NCI-H82 (cell line): ENCODE measurements at regions not wholly inside any gene's neighbourhood (a gene's known extent, or its start where the extent isn't known, plus 50 kb on each side); places are given as distances from the start of the nearest gene placed in this dataset.
A peak's percentile ranks its signal among the peaks of the same experiment; 100 is the strongest.
"Not testable (repeated sequence)": the region's sequence is repeated elsewhere in the genome, so short reads cannot be mapped to it uniquely, and the experiment has no call there.

Source experiments
- DNase-seq: peaks from one replicate; lab custom pipeline; 2025; lab: John Stamatoyannopoulos, UW

- DNase-seq: no peak
Observed at GRCh38 chr16:52787709-52788108, 240.8 kb upstream of the TOX3 start.

GRCh38 chr16:52786091-52786490 lies 239.1 kb upstream of the TOX3 start:
- DNase-seq: no peak

GRCh38 chr16:52785653-52786052 lies 238.7 kb upstream of the TOX3 start:
- no peak for DNase-seq

- no peak for DNase-seq
Observed at GRCh38 chr16:52783616-52784015, 236.7 kb upstream of the TOX3 start.

- no peak for DNase-seq
Observed at GRCh38 chr16:52781005-52781630, 234.2 kb upstream of the TOX3 start.

- DNase-seq: peak; percentile 76
Observed at GRCh38 chr16:52773026-52773425, 226.1 kb upstream of the TOX3 start.

- DNase-seq: no peak
Observed at GRCh38 chr16:52770828-52771227, 223.9 kb upstream of the TOX3 start.

GRCh38 chr16:52758473-52758855 lies 211.5 kb upstream of the TOX3 start:
- no peak for DNase-seq

- DNase-seq: no peak
Observed at GRCh38 chr16:52757746-52758472, 211.0 kb upstream of the TOX3 start.

GRCh38 chr16:52756812-52757517 lies 210.0 kb upstream of the TOX3 start:
- DNase-seq: no peak

GRCh38 chr16:52755396-52755795 lies 208.5 kb upstream of the TOX3 start:
- no peak for DNase-seq

- no peak for DNase-seq
Observed at GRCh38 chr16:52751035-52751434, 204.1 kb upstream of the TOX3 start.

GRCh38 chr16:52748741-52749140 lies 201.8 kb upstream of the TOX3 start:
- no peak for DNase-seq

- DNase-seq: no peak
Observed at GRCh38 chr16:52747088-52747595, 200.2 kb upstream of the TOX3 start.

GRCh38 chr16:52743707-52744106 lies 196.8 kb upstream of the TOX3 start:
- DNase-seq: no peak

GRCh38 chr16:52742608-52743170 lies 195.7 kb upstream of the TOX3 start:
- no peak for DNase-seq

GRCh38 chr16:52742052-52742451 lies 195.1 kb upstream of the TOX3 start:
- no peak for DNase-seq

GRCh38 chr16:52741351-52741750 lies 194.4 kb upstream of the TOX3 start:
- DNase-seq: peak; percentile 25

GRCh38 chr16:52740766-52741165 lies 193.8 kb upstream of the TOX3 start:
- peak; percentile 78 for DNase-seq

GRCh38 chr16:52740333-52740732 lies 193.4 kb upstream of the TOX3 start:
- no peak for DNase-seq

GRCh38 chr16:52738992-52739391 lies 192.0 kb upstream of the TOX3 start:
- DNase-seq: not testable (repeated sequence)

- no peak for DNase-seq
Observed at GRCh38 chr16:52731219-52731875, 184.4 kb upstream of the TOX3 start.
